ENCODE measurements at regions not wholly inside any gene's neighbourhood (a gene's known extent, or its start where the extent isn't known, plus 50 kb on each side); places are given as distances from the start of the nearest gene placed in this dataset.

GRCh38 chr5:63310644-63311043, 651.6 kb downstream of the HTR1A start:
- DNase-seq = no peak

- no peak for DNase-seq
Measured at GRCh38 chr5:63306909-63307308, 655.3 kb downstream of the HTR1A start.

- no peak for DNase-seq
Measured at GRCh38 chr5:63293317-63293716, 668.9 kb downstream of the HTR1A start.

GRCh38 chr5:63286724-63287123, 675.5 kb downstream of the HTR1A start:
- DNase-seq = no peak

- no peak for DNase-seq
Measured at GRCh38 chr5:63263411-63263810, 684.8 kb downstream of the LRRC70 start.

GRCh38 chr5:63262185-63262981, 683.8 kb downstream of the LRRC70 start:
- DNase-seq = no peak

- no peak for DNase-seq
Measured at GRCh38 chr5:63261695-63262094, 683.1 kb downstream of the LRRC70 start.

- no peak for DNase-seq
Measured at GRCh38 chr5:63255594-63255993, 677.0 kb downstream of the LRRC70 start.

- no peak for DNase-seq
Measured at GRCh38 chr5:63250939-63251338, 672.3 kb downstream of the LRRC70 start.

- DNase-seq = no peak
Measured at GRCh38 chr5:63249960-63250359, 671.3 kb downstream of the LRRC70 start.

- no peak for DNase-seq
Measured at GRCh38 chr5:63247651-63248050, 669.0 kb downstream of the LRRC70 start.

GRCh38 chr5:63245271-63245670, 666.7 kb downstream of the LRRC70 start:
- DNase-seq = no peak

GRCh38 chr5:63240063-63240755, 661.6 kb downstream of the LRRC70 start:
- DNase-seq = no peak

GRCh38 chr5:63233911-63234310, 655.3 kb downstream of the LRRC70 start:
- no peak for DNase-seq

- DNase-seq = no peak
Measured at GRCh38 chr5:63233361-63233760, 654.7 kb downstream of the LRRC70 start.

GRCh38 chr5:63230754-63231153, 652.1 kb downstream of the LRRC70 start:
- no peak for DNase-seq

- no peak for DNase-seq
Measured at GRCh38 chr5:63228154-63228553, 649.5 kb downstream of the LRRC70 start.

GRCh38 chr5:63220244-63220643, 641.6 kb downstream of the LRRC70 start:
- DNase-seq = no peak

GRCh38 chr5:63217422-63217821, 638.8 kb downstream of the LRRC70 start:
- no peak for DNase-seq

GRCh38 chr5:63213256-63213655, 634.6 kb downstream of the LRRC70 start:
- DNase-seq = no peak

GRCh38 chr5:63211448-63212132, 633.0 kb downstream of the LRRC70 start:
- no peak for DNase-seq

- DNase-seq = no peak
Measured at GRCh38 chr5:63205976-63206375, 627.4 kb downstream of the LRRC70 start.

GRCh38 chr5:63201738-63202137, 623.1 kb downstream of the LRRC70 start:
- DNase-seq = no peak

GRCh38 chr5:63194126-63194525, 615.5 kb downstream of the LRRC70 start:
- no peak for DNase-seq
